GM18519 (cell line): ENCODE measurements at regions not wholly inside any gene's neighbourhood (a gene's known extent, or its start where the extent isn't known, plus 50 kb on each side); places are given as distances from the start of the nearest gene placed in this dataset.
"Not testable (repeated sequence)": the region's sequence is repeated elsewhere in the genome, so short reads cannot be mapped to it uniquely, and the experiment has no call there.

Source experiments
- ATAC-seq: cut with Tn5 transposase; IDR thresholded peaks from one replicate; pipeline ENCODE4 v1.9.1; 2021; ENCODE audit warnings: mild to moderate bottlenecking, moderate library complexity; ENCODE audit not compliant: unreplicated experiment, low FRiP score

DNA sequence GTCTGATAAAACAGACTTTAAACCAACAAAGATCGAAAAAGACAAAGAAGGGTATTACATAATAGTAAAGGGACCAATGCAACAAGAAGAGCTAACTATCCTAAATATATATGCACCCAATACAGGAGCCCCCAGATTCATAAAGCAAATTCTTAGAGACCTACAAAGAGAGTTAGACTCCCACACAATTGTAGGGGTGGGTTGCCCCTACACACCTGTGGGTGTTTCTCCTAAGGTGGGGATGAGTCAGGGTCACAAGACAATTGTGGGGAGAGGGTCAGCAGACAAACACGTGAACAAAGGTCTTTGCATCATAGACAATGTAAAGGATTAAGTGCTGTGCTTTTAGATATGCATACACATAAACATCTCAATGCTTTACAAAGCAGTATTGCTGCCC is 269.4 kb upstream of the PRR16 start:
- not testable (repeated sequence) for ATAC-seq

DNA sequence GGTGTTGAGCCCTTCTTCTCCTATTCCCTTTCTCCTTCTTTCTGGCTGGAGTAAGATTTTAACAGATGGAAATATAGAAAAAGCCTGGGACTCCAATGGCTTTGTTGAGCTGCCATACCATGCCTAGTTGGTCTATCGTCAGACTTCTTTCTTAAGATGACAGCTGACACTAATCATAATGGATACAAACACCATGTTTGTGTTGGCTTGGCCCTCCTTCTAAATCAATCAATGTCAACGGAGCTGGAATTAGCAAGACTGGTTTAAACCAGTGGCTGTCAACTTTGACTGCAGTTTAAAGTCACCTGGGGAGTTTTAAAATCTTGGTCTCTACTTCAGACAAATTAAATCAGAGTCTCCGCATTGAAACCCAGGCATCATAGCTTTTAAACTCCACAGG is 264.5 kb upstream of the PRR16 start:
- no peak for ATAC-seq

DNA sequence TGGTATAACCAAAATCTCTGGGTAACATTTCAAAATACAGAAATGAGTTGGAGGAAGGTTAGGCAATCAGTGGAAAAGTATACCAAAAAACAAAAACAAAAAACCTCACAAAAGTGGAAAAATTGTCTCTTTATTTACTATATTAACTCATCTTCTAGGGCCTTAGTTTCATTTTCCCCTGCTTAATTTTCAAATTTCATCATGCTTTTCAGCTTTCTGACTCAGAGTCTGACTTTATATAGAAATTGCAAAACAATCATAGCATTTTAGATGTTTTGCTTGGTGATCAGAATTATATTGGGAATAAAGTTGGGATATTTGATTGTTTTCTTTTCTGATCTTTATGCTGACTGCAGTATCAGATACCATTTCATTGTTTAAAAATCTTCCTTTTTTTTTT is 257.0 kb upstream of the PRR16 start:
- no peak for ATAC-seq

DNA sequence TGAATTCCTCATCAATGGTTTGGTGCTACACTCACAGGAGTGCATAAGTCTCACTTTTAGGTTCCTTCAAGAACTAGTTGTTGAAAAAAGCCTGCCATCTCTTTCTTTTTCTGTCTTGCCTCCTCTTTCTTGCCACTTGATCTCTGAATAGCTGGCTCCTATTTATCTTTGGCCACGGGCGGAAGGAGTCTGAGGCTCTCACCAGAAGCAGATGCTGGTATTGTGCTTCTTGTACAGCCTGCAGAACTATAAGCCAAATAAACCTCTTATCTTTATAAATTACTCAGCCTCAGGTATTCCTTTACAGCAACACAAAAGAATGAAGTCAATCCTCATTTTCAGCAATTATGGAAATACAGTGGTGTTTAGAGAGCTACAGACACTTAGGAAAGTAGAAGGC is 247.1 kb upstream of the PRR16 start:
- no peak for ATAC-seq

DNA sequence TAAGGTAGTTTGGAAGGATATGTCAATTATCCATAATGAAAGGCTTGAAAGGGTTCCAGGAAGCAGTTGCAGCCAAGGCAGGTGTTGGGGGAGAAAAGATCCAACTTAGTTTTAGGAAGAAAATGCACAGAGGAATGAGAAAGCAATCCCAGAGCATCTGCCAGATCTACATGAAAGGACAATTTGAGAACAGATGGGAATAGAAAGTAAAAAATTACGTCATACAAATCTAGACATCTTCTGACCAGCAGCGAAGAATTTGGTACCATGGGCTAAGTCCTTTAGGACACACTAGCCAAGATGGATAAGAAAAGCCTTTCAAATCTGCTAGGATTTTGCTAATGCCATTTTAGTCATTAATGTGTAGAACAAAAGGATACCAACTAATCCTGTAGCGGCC is 244.1 kb upstream of the PRR16 start:
- no peak for ATAC-seq

DNA sequence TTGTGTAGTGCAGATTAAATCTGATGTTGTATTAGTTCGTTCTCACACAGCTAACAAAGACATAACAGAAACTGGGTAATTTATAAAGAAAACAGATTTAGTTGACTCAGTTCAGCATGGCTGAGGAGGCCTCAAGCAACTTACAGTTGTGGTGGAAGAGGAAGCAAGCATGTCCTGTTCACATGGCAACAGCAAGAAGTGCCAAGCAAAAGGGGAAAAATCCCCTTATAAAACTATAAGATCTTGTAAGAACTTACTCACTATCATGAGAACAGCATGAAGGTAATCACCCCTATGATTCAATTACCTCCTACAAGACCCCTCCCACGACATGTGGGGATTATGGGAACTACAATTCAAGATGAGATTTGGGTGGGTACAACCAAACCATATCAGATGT is 238.6 kb upstream of the PRR16 start:
- ATAC-seq, result no peak

DNA sequence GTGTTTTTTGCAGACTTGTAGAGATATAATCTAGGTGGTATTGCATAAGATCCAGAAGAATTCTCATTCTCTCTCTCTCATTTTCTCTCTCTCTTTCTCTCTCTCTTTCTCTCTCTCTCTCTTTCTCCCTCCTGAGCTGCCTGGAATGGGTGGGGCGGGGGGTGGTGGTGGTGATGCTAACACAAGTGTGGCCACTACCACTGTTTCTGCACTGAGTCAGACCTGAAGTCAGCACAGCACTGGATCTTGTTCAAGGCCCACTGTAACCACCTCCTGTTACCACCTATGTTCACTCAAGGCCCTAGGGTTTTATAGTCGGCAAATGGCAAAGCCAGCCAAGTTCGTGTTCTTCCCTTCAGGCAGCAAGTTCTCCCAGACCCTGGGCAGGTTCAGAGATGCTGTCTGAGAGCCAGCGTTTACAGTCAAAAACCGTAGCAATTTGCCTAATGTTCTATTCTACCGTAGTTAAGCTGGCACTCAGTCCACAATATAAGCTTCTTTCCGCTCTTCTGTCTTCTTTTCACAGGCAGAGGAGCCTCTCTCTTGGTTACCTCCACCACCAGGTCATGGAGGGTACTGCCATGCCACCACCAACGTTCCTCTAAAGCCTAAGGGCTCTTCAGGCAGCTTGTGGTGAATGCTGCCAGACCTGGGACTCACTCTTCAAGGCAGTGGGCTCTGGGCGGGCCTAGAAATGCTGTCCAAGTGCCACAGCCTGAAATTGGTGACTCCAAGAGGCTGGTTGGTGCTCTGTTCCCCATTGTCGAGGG is 235.7 kb upstream of the PRR16 start:
- ATAC-seq, result no peak

DNA sequence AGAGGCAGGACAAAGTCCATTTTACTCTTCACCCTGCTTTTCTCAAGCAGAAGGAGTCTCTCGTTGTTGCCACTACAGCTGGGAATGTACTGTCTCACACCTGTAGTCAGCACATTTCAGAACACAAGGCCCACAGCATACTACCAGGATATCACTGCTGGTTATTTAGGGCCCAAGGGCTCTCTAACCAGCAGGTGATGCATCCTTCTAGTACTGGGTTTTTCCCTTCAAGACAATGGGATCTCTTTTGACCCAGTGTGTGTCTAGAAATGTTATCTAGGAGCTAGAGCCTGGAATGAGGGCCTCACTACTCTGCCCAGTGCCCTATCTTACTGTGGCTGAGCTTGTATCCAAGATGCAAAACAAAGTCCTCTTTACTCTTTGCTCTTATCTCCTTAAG is 235.1 kb upstream of the PRR16 start:
- ATAC-seq, result no peak

DNA sequence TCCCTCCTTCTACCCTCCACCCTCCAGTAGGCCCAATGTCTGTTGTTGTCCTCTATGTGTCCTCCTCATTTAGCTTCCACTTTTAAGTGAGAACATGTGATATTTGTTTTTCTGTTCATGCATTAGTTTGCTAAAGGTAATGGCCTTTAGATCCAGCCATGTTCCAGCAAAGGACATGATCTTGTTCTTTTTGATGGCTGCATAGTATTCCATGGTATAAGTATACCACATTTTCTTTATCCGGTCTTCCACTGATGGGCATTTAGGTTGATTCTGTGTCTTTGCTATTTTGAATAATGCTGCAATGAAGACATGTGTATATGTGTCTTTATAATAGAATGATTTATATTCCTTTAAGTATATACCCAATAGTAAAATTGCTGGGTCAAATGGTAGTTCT is 232.5 kb upstream of the PRR16 start:
- ATAC-seq, result no peak

DNA sequence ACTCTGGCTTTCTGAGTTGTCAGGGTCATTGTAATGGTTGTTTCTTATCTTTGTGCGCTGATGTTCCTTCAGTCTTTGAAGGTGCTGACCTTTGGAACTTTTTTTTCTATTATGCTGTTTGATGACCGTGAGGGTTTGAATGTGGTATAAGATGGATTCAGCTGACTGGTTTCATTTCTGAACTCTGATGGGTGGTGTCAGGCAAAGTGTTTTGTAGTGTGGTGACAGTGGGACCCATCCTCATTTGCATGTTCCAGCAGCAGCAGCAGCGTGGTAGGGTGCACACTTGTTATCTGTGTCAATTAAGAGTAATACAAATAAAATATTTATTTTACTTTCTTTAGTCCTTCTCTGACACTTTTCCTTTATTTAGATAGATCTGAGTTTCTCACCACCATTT is 227.7 kb upstream of the PRR16 start:
- ATAC-seq, result peak; percentile 46

DNA sequence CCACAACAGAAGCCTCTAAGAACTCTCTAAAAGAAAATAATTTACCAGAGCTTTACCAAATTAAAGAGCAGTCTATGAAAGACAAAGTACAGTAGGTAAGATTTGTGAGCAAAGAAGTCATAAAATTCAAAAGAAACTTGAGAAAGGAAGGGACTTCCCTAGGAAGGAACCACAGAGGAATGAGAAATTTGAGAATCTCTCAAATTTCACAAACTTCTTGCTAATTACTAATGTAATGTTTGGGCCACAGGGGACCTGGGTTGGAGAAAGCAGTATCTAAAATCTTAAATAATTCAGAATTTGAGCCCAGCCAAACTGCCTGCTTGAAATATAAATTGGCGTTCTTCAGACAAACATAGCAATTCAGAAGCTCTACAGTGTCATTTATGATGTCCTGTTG is 225.0 kb upstream of the PRR16 start:
- ATAC-seq, result no peak

DNA sequence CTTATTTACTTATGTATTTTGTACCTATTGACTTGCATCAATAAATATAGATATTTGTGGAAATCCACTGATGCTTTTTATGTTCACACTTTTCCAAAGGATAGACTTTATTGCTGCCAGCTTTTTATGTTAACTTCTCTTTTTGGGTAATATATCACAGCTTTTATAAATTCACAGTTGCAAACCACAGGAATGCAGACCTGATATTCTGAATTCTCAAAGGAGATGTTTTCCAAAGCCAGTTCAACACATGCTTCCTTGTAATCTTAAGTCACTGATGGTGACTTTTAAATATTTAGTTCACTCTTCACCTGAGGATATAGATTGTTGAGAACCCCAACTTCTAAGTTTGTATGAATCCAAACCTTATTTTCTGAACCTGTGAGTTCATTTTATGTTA is 223.4 kb upstream of the PRR16 start:
- no peak for ATAC-seq

DNA sequence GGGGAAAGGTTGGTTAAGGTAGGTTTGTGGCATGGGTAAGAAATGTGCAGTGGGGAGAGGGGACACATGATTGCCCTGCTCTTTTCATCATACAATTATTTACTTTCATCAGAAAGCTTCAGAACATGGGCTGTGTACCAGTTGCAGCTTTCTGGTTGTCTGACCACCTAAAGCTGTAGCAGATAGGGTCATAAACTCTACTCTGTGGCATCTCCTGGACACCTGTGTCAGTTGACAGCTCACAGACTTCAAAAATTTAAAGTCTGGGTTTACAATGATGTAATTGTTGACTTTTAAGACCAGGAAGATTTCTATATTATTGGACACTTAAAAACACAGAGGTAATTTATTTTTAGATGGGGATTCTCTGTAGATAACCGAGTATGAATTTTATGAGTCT is 222.7 kb upstream of the PRR16 start:
- no peak for ATAC-seq

DNA sequence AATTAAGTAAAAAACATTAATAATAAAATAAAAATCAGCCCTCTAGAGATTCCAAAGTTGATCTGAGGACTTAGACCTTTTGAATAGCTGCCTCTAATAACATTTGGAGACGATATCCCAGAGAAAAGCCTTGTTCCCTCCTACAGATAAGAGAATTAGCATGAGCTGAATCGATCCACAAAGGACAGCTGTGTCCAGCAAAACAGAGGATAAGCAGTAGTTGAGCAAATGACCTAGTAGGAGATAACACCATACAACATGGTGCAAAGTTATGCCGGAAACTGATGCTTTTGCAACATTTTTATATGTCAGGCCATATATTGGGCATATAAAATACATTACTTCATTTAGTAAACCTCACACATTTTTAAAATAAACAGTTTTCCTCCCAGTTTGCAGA is 212.2 kb upstream of the PRR16 start:
- no peak for ATAC-seq

DNA sequence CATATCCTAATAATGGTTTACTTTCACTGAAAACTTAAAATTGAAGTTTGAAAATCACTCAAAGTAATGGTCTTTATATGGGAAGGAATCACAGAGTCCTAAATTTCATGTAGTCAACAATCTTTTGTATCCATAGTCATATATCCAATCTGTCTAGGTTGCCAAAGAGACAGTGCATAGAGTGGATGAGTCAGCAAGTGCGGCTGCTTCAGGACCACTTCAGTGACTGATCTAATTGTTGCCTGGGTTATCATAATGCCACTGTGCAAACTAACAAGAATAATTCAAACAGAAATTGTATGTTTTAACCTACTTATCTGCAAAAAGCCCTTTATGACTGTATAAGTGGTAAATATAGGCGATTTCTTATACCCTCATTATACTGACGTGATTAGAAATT is 211.3 kb upstream of the PRR16 start:
- ATAC-seq, result no peak

DNA sequence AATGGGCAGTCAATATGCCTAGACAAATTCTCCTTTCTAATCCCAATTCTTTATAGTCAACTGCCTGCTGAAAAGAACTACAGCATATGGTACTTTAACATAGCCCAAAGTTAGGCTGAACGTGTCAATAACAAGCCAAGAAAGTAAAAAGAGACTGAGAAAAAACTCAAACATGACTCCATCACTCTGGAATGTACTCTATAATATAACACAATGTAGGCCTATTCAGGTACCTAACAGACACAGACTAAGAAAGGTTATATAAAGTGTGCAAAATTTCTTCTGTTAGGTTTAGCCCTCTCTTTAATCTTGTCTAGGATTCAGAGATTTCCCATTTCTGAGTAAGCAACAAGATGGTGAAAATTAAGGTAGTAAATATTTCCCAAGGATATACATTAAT is 209.7 kb upstream of the PRR16 start:
- ATAC-seq, result no peak

DNA sequence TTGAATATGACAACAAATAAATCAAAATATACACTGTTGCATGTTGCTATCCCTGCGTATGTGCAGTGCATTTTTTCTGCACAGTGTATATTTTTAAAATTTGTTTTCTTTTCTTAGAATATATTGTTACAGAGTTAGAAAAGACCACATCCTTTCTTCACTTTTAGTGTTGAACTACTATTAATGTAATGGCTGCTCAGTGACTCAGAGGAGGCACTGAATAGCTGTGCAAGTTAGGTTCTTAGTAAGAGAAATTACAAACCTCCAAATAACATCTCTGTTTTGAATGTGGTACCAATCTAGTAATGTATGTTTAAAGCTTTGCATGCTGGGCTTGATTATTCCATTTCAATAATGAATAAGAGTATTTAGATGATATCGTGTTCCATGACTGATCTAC is 208.9 kb upstream of the PRR16 start:
- peak; percentile 40 for ATAC-seq

DNA sequence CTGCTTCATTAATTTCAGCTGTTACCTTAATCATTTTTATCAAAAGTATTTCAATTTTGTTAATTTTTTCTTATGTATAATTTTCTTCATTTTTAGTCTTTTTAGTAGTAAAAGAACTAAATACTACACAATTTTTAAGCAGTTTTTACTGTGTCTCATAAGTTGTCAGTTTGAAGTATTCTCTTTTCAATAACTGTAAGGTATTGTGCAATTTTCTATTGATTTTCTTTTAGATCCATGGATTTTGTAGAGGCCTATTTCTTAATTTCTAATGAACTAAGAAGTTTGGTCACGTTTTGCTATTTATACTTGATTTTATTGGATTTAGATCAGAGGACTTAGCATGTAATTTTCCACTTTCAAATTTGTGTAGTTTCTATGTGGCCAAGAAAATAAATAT is 207.7 kb upstream of the PRR16 start:
- no peak for ATAC-seq

DNA sequence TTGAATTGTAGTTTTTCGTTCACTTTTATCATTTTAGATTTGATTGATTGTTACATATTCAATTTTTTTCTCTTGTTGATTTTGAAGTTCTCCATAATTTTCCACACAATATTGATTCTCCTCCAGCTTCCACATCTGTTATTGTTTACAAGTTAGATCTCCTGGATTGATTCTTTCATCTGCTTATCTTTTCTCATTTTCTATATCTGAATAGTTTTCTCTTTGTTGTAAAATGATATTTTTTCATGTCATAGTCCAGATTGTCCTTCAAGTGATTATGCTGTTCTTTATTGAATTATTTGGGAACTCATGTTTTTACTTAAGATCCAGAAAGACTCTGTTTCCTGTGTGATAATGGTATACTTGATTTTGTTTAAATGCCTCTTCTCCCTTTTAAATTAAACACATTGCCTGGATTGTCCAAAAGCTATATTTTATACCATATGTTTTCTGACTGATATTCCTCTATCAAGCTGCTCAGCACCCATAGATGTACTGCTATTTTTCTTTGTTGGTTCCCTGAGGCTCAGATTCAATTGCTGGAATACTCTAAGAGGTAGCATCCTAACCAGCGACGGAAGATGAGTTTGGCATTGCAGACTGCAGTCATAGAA is 206.6 kb upstream of the PRR16 start:
- no peak for ATAC-seq

DNA sequence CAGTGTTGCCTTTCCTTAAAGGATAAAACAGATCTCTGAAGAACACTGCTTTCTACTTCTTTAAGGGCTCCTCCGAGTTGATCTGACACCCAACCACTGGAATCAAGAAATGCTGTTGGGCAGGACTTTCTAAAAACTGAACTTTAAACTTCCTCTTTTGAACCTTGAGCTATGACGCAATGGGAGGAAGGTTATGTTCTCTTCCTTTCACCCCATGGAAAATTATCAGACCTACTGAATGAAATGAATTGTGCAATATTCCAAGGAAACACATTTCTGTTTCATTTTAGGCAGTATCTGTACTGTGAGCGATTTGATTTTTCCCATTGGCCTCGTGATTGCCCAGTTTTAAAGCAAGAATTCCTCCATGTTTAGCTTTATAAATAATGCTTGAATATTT is 206.0 kb upstream of the PRR16 start:
- no peak for ATAC-seq

DNA sequence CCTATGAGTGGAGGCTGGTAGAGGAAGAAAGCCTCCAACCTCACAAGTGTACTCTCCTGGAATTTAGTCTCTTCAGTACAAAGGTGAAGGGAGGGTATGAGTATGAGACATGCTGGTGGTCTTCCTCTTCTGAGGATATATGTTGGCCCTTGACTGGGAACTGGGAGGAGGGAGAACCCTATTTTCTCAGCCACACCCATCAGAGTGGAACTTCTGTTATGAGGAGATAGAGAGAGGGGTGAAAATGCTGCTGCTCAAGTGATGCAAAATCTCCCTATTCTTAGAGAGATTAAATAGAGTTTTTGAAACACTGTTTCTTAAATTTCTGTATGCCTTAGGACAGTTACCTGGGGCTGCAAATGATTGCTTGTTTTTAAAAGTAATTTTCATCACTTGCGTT is 203.4 kb upstream of the PRR16 start:
- no peak for ATAC-seq

DNA sequence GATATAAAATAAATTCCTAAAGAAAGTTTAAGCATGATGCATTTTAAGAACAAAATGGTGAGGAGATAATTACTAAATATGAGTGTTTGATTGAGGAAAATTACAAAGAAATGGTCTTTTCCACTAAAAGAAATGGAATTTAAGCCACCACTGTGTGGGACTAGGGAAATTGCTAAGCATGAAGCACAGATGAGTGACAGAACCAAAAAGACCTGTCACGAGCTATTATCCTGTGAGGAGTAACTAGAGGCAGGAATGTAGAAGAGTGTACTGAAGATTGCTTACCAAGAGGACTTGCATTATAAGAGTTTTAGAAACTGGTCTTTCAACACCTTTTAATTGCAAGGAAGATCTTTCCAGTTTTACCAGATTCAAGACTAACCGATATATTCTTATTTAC is 193.6 kb upstream of the PRR16 start:
- ATAC-seq, result no peak

DNA sequence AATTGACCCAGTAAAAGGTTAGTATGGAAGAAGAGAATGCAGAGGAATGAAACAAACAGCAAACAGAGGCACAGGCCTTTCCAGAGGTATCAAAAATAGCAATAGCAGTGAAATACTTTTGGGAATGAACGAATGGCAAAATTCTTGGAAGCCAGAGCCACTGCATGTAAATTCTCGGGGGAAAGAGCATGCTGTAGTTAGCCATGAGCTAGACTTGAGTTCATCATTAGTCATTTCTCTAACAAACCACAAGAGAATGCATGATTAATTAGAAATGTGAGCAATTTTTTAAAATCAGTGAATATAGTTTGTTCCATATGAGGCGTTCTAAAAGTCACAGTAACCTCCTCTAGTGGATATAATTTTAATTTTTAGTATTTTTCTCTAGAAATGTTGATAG is 170.3 kb upstream of the PRR16 start:
- ATAC-seq, result no peak
